NCI-H1436 treated with DMSO at 0.1 percent for 48 hours (cell line): ENCODE measurements at regions not wholly inside any gene's neighbourhood (a gene's known extent, or its start where the extent isn't known, plus 50 kb on each side); places are given as distances from the start of the nearest gene placed in this dataset.
"Not testable (repeated sequence)": the region's sequence is repeated elsewhere in the genome, so short reads cannot be mapped to it uniquely, and the experiment has no call there.

Experiments
- DNase-seq: peaks from one replicate; lab custom pipeline; 2025; lab: John Stamatoyannopoulos, UW

DNA sequence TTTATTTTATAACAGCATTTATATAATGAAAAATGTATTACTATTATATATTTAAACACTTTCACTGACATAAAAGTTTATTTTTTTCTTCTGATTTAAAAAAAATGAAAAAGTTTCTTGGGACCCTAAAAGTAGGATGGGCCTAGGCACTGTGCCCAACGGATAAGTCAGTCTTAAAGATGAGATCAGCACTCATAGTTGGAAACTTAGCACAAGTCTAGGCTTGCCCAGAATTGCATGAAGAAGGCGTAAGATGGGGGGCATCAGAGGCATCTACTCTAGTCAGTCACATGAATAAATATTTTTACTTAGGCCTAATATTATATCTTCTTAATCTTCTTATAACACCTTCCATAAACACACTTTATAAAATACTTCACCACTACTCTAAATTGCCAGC is 306.7 kb upstream of the GRID2 start:
- no peak for DNase-seq

DNA sequence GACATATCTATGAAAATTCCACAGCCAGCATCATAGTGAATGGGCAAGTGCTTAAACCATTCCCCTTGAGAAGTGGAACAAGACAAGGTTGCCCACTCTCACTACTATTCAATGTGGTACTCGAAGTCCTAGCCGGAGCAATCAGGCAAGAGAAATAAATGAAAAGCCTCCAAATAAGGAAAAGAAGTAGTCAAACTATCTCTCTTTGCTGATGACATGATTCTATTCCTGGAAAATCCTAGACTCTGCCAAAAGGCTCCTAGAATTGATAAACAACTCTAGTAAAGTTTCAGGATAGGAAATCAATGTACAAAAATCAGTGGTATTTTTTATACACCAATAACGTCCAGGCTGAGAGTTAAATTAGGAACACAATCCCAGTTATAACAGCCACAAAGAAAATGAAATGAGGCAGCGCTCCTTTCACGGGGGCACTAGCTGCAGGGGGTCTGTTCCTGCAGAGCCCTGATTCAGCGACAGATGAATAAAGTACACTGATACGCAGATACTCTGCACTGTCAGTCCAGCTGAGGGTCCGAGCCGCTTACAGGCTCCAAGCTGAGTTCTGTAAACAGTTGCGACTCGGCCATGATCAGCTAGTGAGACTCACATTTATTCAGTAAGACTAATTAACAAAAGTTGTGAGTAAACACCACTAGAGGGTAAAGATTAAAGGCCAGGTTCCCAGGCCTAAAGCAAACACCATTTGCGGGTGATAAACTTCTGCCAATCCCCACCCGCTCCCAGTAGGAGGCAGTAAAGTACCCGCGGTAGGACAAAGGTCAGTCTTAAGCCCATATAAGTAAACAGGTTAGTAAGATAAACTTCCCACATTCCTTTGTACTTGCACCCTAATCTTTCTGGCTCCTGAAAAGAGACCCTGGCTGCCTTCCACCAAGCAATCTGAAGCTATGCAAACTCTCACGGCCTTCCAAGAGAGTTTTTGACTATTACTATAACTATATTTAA is 290.6 kb upstream of the GRID2 start:
- no peak for DNase-seq

GRCh38 chr4:92014067-92014466 is 289.7 kb upstream of the GRID2 start:
- DNase-seq = no peak

DNA sequence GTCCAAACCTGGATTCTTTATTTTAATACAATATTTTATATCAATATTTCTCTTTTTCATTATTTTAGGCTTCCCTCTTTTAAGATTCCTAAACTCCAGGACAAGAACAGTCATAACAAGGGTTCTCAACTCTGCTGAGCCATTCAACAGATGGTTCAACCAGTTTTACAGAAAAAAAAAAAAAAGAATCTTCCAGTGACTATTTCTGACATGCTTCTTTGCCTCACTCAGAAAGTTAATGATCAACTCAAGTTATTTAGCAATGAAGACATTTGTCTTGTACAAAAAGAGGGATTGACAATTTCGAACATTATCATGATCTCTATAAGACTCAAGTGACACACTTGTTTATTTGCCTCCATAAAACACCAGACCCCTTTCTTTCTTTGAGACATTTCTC is 282.6 kb upstream of the GRID2 start:
- no peak for DNase-seq

DNA sequence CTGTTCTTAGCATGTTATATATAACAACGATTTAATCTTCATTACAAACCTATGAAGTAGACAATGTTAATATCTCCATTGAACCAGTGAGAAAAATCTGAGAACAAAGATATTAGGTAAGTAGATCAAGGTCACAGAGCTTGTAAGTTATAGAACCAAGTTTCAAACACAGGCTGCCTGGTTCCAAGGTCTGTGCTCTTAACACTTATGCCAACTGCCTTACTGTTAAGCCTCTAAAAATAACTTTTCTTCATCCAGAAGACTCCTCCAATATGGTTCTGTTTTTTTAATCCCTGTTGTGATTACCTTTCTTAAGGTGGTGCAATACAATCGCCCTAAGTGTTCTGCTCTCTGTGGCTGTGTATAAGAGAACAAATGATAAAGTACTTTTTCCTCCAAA is 282.0 kb upstream of the GRID2 start:
- no peak for DNase-seq

DNA sequence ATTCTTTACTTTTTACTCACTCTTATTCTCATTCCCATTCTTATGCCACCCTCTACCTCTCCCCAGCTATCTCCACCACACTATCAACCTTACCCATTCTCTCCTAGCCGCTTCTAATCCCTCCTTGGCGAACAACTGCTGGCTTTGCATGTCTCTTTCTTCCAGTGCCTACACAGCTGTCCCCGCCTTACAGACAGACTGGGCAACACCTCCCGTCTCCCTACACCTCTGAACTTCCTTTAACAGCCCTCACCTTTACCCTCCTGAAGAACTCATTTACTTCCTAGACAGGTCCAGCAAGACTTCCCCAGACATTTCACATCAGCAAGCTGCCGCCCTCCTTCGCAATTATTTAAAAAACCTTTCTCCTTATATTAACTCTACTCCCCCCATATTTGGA is 274.9 kb upstream of the GRID2 start:
- DNase-seq = not testable (repeated sequence)

- no peak for DNase-seq
Measured at GRCh38 chr4:92031825-92032224, 271.9 kb upstream of the GRID2 start.

- no peak for DNase-seq
Measured at GRCh38 chr4:92035666-92036065, 268.1 kb upstream of the GRID2 start.

DNA sequence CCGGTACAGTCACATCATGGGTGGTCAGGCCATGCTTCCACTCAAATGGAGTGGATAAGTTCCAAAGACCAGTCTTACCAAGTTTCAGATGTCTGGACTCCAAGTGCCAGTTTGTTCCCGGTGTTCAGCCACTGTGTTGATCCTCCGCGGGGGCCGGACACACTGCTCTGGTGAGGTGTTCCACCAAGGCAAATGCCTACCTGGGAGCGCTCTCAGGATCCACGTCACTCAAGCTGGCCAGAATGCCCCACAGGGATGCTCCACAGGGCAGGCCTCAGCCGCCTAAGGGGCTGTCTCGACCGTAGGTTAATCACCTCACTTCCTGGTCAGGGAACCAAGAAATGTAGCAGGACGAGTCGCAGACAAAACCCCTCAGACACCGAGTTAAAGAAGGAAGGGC is 258.0 kb upstream of the GRID2 start:
- no peak for DNase-seq

DNA sequence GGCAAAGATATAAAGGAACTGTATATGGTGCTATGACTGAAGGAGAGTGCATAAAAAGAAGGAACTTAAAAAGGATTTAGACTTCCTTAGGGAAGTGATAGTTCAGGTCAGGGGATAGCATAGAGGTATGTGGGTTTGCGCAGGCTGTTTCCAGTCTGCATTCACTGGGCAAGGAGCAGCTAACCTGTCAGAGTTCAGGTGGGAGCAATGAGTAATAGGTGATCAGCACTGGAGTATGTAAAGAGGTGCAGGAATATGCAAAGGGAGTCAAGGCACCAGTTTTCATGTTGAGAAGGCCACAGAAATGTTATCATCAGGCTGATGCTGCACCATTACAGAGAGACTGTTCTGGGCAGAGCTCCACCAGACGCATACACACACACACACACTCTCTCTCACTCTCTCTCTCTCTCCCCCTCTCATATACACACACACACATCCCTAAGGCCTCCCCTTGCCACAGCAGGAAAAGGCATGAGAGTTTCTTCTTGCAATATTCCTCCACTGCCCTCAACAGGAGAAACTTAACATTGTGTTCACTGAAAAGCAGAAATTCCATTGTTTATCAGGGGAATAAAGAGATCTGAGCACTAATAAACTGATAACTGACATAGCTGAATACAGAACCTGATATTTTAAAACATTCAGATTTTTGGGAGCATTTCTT is 256.4 kb upstream of the GRID2 start:
- DNase-seq = no peak

GRCh38 chr4:92050875-92051274 is 252.9 kb upstream of the GRID2 start:
- no peak for DNase-seq

GRCh38 chr4:92059615-92060014 is 244.2 kb upstream of the GRID2 start:
- no peak for DNase-seq

DNA sequence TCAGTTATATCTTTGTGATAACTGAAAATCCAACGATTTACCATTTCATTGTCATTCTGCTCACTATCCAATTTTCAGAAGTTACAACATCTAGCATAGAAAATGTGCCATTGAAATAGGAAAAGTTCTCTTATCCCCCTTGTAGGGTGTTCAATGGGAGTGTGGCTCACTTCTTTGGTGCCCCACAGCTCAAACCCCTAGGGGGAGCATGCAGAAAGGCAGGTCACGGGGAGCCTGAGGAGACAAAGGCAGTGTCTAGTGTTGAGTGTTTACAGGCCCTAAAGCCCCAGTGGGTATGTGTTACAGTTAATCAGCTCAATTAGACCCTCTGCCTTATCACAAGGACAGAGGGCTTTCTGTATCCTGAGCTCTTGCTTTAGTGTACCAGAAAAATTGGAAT is 243.4 kb upstream of the GRID2 start:
- no peak for DNase-seq

DNA sequence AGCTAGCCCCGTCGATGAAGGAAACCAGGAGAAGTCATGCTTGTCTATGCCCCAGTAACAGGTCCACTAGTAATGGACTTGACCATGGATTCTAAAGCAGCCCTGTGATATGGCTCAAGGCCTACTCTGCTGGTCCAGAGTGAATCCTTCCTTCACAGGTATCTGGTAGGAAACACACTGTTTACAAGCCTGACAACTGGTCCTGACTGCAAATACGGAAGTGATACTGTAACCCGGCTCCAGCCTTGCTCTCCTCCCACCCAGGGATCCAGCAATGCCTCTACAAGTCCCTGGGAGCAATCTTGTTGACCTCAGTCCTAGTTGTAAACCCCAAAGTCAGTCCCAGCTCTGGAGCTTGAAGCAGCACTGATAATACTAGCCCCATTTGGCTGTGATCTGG is 239.2 kb upstream of the GRID2 start:
- no peak for DNase-seq

- no peak for DNase-seq
Measured at GRCh38 chr4:92066485-92066884, 237.3 kb upstream of the GRID2 start.

- no peak for DNase-seq
Measured at GRCh38 chr4:92071587-92071986, 232.2 kb upstream of the GRID2 start.

DNA sequence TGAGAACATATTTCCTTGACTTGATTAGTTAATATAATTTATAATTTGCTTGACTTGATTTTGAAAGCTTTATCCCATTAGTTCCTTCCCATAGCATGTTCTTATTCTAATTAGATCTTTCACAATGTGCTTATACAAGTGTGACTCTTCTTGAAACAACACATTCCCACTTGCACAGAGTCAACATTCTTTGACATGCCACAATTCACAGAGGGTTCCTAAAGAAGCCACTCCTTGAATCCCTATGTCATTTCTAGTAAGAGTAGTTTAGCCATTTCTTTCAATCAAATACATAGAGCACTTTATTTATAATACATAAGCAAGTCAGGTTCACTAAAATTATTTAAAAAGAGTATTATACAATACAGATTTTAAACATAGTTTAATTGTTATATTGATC is 228.9 kb upstream of the GRID2 start:
- DNase-seq = no peak

- no peak for DNase-seq
Measured at GRCh38 chr4:92090887-92091286, 212.9 kb upstream of the GRID2 start.

DNA sequence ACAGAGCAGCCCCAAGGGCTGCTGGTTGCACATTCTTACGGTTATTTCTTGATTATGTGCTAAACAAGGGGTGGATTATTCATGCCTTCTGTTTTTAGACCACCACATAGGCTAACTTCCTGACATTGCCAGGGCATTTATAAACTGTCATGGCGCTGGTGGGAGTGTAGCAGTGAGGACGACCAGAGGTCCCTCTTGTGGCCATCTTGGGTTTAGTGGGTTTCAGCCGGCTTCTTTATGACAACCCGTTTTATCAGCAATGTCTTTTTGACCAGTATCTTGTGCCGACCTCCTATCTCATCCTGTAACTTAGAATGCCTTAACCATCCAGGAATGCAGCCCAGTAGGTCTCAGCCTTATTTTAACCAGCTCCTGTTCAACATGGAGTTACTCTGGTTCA is 212.4 kb upstream of the GRID2 start:
- DNase-seq = peak; percentile 3

- DNase-seq = no peak
Measured at GRCh38 chr4:92099861-92100260, 203.9 kb upstream of the GRID2 start.

DNA sequence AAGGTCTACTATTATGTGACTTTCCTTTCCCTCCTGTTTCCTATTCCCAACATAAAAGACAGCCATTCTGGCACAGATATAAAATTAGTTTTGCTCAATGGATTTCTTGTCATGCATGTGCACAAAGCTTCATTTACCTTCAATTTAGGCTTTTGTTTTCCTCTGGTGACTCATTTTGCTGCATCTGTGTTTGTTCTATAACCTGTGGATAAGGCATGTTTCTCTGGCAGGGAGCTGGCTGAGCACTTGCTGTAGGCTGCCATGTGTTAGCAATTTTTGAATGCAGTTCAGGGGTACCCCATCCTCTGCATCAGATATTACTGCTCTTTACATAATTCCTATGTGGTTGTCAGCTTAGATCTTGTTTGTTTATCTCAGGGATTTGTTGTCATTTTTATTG is 202.8 kb upstream of the GRID2 start:
- DNase-seq = no peak

DNA sequence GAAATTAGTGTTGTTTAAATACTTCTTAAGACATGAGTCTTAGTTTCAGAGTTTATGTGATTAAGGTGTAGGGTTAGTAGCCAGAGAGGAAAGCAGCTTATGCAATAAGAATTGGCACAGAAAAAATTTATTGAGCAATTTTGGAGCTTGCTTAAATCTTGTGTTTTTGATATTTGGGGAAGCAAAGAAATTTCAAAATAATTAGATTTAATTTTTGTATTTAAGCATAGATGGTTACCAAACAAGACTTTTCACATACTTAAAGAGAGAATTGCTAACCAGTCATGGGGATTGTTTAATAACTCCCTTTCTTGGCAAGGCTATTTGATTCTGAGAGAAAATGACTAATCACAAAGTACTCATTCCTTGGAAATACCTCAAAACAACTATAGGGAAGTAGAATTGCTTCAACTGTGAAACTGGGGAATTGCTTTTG is 202.0 kb upstream of the GRID2 start:
- no peak for DNase-seq

DNA sequence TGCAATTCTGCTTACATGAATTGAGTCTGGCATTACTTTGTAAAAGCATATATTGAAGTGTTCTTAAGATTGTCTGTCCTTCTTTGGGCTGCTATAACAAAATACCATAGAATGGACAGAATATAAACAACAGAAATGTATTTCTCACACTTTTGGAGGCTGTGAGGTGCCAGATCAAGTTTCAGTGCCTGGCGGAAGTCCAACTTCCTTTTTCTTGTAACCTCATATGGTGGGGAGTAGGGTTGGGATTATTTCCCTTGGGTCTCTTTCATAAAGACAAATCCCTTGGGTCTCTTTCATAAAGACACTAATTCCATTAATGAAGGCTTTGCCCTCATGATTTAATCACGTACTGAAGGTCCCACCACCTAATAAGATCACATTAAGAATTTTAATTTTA is 199.3 kb upstream of the GRID2 start:
- DNase-seq = no peak
